ENCODE measurements at regions not wholly inside any gene's neighbourhood (a gene's known extent, or its start where the extent isn't known, plus 50 kb on each side); places are given as distances from the start of the nearest gene placed in this dataset.

- no peak overlapping the region for H3K4me3 ChIP-seq (ENCODE audit: low read depth, low read length)
- no peak for TF ChIP-seq CTCF (IDR thresholded peaks at IDR 0.05; ENCODE audit: low read depth, low read length)
Measured at GRCh38 chr6:8539453-8539852, 104.1 kb upstream of the SLC35B3 start.

DNA sequence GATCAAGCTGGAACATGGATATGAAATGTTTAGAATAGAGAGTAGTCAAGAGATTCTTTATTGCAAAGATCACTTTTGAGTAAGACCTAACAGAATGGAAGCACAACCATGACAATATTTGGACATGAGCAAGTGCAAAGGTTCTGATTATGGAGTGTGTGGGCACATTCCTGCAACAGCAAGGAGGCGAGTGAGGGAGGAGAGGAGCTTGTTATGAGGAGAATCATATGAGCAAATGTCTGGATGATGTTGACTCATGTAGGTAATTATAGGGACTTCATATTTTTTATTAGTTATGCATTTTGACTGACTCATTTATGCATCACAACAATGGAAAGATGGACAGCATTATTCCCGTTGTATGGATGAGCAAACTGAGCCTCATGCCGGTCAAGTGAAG is 100.8 kb upstream of the SLC35B3 start:
- TF ChIP-seq CTCF (IDR thresholded peaks at IDR 0.05; ENCODE audit: low read depth, low read length): no peak

DNA sequence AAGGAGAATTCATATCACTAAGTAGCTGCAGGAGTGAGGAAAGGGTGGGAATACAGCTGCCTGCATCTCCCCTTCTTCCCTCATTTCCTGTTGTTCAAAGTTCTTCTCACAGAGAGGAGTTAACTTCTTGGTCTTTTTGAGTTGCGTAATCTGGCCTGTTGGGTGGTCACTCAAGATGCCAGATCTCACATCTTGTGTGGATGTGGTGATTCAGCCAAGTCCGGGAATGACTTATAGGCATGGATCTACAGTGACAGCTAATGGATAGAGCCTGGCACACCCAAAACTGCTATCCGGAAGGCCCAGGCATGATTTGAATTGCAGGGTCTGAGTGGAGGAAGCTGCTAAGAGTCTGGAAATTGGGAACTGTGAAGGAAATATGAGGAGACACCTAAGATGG is 100.2 kb upstream of the SLC35B3 start:
- H3K4me3 ChIP-seq (ENCODE audit: low read depth, low read length): no peak overlapping the region
- no peak for TF ChIP-seq CTCF (IDR thresholded peaks at IDR 0.05; ENCODE audit: low read depth, low read length)

More for the DNA sequence above, 100.8 kb upstream of the SLC35B3 start:
- no peak overlapping the region for H3K4me3 ChIP-seq (ENCODE audit: low read depth, low read length)

- H3K4me3 ChIP-seq (ENCODE audit: low read depth, low read length): no peak overlapping the region
- TF ChIP-seq CTCF (IDR thresholded peaks at IDR 0.05; ENCODE audit: low read depth, low read length): no peak
Measured at GRCh38 chr6:8530785-8531435, 95.6 kb upstream of the SLC35B3 start.

- no peak for TF ChIP-seq CTCF (IDR thresholded peaks at IDR 0.05; ENCODE audit: low read depth, low read length)
Measured at GRCh38 chr6:8529250-8529649, 93.9 kb upstream of the SLC35B3 start.

DNA sequence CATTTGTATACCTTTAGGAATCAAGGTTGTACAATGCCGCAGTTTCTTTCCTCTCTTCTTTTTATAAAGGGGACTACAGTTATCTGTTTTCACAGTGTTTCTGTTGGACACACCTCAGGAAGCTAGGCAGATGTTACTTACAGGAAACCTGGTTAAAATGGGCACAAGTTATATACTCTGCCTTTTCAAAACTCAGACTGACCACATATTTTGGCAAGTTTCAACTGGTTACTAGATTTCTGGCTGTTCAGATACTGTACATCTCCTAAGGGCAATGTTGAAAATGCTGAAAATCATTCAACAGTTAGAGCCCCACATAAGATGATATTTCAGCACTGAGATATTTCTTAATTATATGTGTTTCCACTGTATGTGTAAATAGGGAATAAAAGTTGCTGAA is 92.5 kb upstream of the SLC35B3 start:
- H3K4me3 ChIP-seq (ENCODE audit: low read depth, low read length): no peak overlapping the region
- TF ChIP-seq CTCF (IDR thresholded peaks at IDR 0.05; ENCODE audit: low read depth, low read length): no peak

More at GRCh38 chr6:8529250-8529649, 93.9 kb upstream of the SLC35B3 start:
- no peak overlapping the region for H3K4me3 ChIP-seq (ENCODE audit: low read depth, low read length)

- no peak for TF ChIP-seq CTCF (IDR thresholded peaks at IDR 0.05; ENCODE audit: low read depth, low read length)
Measured at GRCh38 chr6:8526624-8527023, 91.3 kb upstream of the SLC35B3 start.

More at GRCh38 chr6:8526624-8527023, 91.3 kb upstream of the SLC35B3 start:
- H3K4me3 ChIP-seq (ENCODE audit: low read depth, low read length): no peak overlapping the region

Measured in WI38 (cell line).